ENCODE measurements at regions not wholly inside any gene's neighbourhood (a gene's known extent, or its start where the extent isn't known, plus 50 kb on each side); places are given as distances from the start of the nearest gene placed in this dataset.

- no peak for TF ChIP-seq POLR2A (IDR thresholded peaks at IDR 0.05)
- no peak for TF ChIP-seq CTCF (IDR thresholded peaks at IDR 0.05)
- no peak for TF ChIP-seq EP300 (IDR thresholded peaks at IDR 0.05)
Measured at GRCh38 chr18:37847544-37847943, 281.9 kb upstream of the CELF4 start.
